Smooth muscle cell of the brain vasculature (primary cell): ENCODE measurements at regions not wholly inside any gene's neighbourhood (a gene's known extent, or its start where the extent isn't known, plus 50 kb on each side); places are given as distances from the start of the nearest gene placed in this dataset.

ENCODE experiments used
- DNase-seq: peaks from one replicate; pipeline ENCODE4 v3.0.0-alpha.2; 2012; ENCODE audit warnings: low read depth, low spot score

DNA sequence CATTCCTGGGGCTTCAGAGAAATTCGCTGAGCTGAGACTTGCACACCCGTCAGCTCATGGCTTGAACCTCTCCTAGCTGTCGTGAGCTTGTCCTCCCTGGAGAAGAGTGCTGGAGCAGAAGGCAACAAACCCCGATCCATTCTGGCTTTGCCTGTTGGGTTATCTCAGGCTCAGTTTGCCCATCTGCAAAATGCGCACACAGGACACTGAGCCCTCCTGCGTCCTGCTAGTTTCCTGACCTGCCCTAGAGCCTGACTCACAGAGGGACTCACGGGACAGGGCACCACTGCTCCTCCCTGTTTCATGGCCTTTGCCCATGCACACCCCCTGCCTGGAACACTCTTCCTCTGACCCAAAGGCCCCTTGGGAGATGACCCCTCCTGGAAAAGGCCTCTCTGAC is 365.0 kb downstream of the MN1 start:
- DNase-seq: no peak

DNA sequence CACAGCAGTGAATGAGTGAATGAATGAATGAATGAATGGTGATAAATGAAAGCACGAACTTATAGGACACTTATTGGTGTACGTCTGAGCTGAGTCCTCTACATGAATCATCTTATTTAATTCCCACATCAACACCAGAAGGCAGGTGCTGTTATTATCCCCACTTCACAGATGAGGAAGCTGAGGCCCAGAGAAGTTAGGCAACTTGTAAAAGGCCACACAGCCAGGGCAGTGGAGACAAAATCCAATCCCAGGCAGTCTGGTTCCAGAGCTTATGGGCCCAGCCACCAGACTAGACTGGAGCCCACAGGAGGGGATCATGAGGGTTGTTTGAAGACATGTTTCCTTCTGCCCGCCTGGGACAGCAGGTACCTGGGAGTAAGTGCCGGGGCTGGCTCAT is 364.0 kb downstream of the MN1 start:
- no peak for DNase-seq

DNA sequence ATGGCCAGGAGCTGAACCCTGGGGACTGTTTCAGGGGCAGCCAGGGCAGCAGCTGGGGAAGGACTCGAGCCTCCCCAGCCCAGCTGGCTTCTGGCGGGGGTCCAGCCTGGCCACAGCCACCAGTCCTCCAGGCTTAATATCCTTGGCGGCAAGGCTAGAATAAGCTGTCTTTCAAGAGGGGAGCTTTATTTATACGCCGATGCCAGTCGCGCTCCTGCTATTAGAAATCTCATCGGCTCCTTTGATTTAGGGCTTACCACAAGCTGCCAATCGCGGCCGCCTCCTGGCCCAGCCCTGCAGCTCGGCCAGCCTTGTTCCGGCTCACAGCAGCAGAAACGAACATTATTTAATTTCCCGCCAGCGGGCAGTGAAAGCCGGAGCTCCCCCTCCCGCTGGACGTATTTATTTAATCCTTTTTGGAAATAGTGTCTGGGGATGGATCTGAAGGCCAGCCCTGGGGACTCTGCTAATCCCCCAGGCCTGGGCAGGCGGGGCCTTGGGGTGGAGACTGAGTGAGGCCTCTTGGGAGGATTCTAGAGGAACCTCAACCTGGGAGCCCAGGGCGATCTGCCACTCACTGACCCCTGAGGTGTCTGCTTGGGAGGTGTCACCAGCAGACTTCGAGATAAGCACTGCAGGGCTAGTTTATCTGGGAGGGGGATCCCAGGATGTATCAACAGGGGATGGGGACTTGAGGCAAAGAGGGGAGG is 363.1 kb downstream of the MN1 start:
- DNase-seq: no peak

DNA sequence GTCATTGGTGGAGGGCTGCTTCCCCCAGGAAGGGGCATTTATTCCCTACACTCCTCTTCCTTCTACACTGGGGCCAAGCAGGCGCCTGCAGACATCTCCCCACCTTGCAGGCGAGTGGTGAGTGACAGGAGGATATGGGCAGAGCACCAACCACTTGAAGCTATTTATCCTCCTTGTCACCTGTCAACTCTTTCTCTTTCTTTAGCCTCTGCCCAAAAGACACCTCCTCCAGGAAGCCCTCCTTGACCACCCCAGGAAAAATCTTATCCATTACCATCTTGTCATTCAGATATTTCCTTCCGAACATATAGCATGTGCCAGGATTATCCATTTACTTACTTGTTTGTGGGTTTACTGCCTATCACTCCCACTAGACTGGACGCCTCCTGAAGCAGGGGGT is 362.4 kb downstream of the MN1 start:
- no peak for DNase-seq

DNA sequence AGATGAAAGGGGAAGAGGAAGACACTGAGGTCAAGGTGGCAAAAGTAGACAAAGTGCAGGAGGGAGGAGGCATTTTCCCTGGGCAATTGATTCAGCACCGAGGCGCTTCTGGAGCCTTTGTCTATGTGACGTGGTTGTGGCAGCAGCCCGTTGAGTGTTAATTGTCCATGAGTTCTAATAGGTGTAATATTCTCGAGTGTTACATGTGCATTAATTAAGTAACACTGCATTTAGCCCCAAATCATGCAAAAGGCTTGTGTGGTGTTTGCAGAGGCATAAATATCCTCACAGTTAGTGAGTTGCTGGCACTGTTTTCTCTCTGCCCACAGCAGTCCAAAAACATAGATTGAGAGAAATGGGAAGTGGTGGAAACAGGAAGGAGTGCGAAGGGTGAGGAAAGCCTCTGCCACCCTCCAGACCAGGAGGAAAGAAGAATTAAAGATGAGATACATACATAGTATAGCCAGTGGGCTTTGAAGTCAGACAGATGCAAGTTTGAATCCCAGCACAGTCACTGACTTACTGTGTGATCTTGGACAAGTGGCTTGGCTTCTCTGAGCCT is 361.2 kb downstream of the MN1 start:
- no peak for DNase-seq

DNA sequence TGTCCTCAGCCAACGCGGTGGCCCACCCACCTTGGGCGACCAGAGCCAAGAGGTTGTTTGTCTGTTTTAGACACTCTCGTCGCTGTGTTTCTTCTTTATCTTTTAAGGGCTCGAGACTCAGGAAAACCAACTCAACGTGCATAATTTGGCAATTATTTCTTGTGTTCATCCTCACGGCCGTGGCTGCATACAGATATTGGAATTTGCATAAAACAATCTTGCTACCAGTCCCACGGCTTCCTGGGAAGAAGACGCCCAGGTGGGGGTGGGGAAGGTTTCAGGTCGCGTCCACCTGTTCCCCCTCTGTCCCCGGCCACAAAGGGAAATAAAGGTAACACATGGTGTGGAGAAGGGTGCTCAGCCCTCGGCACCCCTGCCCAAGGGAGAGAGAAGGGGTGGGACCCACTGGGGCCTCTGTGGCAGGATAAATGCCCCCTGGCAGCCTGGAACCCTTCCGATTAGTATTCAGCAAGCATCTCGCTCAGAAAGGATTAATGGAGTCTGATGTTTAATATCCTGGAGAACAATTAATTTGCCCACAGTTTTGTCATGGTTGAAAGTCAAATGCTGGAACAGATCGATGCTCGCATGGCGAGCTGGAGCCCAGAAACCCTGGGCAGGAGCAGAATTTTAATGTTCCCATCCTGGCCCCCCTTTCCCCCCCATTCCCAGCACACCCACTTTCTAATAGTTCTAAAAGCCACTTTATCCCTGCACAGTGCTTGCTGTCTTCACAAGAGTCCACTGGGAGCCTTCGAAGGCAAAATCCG is 359.7 kb downstream of the MN1 start:
- no peak for DNase-seq

DNA sequence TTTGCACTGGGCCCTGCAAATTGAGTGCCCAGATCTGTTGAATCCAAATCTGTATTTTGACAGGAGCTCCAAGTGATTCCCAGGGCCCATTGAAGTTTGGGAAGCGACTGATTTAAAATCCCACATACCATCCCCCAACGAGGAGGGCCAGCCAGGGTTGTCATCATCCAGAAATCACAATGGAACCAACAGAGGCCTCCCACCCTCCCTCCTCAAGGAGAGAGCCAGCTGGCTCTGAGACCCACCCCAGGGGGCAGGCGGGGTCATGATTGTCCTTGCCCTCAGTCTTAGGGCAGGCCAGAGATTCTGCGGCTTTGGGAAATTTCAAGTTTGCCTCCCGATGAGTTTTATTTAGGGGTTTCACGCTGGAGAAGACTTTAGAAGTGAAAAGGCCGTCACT is 358.2 kb downstream of the MN1 start:
- DNase-seq: no peak

DNA sequence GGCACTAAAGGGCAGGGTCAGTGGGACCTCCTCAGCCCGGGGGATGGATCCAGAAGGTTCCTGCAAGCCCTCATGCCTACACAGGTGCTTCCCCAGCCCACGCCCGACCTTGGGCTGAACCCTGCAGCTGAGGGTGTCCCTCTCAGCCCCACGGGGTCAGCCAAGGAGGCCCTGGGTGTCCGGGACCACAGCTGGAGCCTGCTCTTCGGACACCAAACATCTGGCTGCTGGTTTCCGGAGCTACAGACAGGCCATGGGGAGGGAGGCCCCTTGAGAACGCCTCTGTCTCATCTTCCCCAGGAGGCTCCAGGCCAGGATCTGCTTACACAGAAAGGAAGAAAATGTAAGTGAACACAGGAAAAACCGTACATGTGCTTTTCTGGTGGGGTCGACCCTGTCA is 355.7 kb downstream of the MN1 start:
- DNase-seq: peak; percentile 32

DNA sequence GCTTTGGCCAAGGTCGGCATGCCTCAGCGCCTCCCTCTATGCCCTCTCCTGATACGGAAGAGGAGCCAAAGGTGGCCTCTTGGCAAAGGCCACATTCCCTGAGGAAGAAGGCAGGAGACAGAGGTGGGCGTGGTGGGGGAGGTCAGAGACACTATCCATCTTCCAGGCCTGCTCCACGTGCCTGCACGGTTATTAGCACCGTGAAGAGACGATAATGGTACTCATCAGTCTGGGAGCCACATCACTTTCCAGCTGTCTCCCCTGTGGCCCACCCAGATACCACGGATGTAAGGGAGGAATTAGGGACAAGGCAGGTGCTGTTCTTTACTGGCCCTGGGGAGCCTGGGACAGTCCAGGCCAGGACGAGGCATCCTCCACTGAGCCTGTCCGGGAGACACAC is 354.3 kb downstream of the MN1 start:
- no peak for DNase-seq

DNA sequence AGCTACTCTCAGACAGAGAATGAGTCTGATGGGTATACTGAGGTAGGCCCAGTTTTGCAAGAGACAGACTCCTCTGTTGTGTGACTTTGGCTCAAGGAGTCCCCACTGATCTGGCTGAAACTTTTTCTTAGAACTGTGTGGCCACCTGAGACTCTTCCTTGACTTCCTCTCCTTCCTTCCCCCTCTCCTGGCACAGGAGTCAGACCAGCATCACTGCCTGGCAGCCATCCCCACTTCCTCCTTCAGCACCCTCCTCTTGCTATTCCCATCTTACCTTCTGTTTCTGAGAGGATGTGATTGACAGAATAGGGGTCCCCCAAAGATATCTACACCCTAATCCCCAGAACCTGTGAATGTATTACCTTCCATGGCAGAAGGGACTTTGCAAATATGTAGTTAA is 351.1 kb downstream of the MN1 start:
- no peak for DNase-seq

DNA sequence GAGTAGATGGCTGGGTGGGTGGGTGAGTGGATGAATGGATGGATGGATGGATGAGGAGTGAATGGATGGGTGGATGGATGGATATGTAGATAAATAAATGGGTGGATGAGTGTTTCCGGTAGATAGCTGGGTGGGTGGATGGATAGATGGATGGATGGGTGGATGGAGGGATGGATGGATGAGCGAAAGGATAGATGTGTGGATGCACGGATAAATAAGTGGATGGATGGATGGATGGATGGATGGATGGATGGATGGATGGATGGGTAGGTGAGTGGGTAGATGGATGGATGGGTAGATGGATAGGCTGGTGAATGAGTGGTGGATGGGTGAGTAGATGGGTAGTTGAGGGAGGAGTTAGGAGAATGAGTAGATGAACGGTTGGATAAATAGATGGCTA is 349.3 kb downstream of the MN1 start:
- no peak for DNase-seq

DNA sequence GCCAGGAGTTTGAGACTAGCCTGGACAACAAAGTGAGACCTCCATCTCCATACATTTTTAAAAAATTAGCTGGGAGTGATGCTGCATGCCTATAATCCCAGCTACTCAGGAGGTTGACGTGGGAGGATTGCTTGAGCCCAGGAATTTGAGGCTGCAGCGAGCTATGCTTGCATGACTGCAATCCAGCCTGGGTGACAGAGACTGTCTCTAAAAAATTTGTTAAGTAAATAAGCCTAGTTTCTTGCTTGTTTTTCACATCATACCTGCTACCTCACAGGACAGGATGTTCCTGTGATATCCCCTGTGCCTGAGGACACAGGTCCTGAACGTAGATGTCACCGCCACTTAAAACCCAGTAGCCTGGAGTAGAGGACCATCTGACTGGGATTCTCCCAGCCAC is 348.6 kb downstream of the MN1 start:
- no peak for DNase-seq

DNA sequence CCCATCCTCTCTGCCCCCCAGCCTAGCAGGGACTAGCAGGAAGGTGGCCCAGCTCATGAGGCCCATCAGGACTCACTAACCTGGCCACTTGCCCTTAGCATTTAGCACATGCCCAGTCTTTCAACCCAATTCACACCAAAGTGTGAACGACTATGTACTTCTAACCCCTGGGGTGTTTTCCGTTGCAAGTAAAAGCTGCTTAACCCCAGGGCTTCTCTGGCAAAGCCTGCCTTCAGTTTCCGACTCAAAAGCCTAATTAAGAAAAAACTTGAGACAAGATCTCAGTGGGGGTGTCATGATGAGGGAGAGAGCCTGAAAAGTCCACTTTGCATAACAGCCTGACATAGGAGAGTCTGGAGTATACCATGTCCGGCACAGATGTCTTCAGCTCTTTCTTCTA is 347.8 kb downstream of the MN1 start:
- no peak for DNase-seq

DNA sequence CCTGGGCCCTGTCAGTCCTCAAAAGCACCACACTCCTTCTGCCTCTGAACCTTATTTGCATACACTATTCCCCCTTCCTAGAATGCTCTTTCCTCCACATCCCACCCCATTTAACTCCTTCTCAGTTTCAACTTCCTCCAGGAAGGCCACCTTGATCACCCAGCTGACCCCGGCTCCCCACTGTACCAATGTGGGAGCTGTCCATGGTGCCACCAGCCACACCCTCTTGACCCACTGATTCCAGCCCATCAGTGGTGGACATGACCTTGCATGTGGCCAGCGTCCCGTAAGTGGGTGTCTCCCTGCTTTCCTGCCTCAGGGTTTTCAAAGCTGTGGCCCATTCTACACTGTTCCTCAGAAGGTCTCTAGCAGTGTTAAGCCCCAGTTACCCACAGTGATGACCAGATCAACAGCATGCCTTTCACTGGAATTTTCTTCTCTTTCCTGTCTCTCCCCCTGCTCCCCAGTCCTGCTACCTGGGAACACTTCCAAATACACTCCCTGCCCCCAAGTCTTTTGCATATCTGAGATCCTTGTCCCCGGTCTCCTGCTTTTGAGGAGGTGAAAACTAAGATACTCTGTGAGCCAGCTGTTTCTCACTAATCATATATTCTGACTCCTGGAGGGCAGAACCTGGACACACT is 346.6 kb downstream of the MN1 start:
- no peak for DNase-seq

DNA sequence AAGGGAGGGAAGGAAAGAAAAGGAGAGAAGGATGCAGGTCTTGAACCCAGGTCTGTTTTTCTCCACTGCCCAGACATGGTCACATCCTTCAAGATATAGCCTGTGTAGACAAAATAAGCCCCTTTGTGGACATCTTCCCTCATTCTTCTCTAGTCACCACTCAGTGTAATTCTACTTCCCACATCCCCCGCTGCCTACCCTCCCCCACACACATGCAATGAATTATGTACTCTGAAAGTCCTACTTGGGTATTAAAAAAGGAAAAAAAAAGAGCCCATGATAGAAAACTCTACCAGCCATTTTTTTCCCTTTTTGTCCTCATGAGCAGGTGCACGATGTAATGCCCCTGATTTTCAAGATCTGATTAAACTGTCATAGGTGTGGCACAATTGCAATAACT is 346.0 kb downstream of the MN1 start:
- DNase-seq: no peak

DNA sequence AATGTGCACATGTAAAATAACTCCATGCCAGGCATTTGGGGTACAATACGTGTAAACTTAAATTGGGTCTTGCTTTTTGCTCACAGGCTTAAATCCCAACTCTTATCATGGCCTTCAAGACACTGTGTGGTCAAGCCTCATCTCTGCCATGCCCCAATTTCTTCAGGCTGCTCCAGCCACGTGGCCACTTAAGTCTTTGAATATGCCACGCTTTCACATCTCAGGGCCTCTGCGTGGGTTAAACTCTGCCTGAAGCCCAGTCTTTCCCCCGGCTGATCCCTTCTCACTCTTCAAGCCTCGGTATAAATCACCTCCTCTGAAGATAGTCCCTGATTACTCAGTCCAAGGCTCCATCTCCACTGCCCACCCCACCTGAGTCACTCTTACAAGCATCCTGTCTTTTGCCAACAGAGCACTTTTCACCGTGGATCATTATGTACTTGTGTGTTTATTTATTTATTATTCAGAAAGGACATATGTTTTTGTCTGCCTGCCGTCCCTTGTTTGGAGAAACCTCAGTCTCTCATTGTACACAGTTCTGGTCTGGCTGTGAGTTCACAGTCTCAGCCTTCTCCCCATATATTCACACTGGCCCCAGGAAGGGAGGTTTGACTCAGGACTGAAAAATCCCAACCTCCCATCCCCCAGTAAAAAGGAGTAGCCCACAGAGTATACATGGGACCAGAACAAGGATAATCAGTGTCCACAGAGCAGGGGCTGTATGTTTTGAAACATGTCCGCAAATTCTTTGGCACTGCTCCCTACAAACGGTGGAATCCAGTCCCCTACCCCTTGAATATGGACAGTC is 344.7 kb downstream of the MN1 start:
- DNase-seq: peak; percentile 35

DNA sequence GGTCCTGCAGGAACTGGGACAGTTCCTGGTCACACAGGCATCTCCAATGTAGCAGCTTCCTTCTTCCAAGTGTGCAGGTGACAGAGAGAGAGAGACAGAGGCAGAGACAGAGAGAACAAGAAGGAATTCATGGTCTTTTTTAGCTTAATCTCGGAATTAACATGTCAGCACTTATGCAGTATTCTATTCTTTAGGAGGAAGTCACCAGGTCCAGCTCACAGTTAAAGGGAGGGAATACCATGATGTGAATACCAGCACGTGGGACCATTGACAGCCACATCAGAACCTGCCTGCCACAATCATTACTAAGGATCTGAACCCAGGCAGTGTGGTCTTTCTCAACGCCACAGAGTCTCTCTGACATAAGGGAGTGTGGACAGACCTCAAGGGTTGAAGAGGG is 341.6 kb downstream of the MN1 start:
- DNase-seq: no peak

DNA sequence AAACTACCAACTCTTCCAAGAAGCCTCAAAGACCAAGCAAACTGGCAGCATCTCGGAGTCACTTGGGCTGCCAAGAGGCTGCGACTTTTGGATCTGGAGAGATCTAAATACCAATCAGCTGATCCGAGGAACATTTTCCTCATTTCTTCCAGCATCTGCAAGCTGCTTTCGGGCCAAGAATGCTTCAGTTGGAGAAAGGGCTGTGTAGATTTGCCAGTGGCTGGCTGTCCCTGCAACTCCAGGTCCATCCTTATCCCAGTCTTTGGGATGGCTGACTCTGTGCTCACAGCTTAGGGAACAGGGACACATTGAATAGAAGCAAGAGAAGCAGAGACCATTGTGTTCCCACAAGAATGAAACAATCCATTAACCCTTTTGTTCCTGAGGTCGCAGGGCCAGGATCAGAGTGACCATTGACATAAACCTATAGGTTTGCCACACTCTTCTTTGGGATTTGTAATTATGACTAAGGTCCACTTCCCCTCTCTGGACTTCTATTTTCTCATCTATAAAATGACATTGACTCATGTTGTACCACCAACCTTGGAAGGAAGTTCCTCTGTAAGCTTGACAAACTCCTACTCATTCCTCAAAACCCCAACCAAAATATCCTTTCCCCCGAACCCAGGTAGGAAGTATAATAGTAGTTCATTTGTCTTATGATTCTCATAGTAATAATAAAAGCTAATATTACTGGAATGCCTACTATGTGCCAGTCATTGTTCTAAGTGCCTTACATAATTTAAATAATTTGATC is 340.8 kb downstream of the MN1 start:
- DNase-seq: no peak

DNA sequence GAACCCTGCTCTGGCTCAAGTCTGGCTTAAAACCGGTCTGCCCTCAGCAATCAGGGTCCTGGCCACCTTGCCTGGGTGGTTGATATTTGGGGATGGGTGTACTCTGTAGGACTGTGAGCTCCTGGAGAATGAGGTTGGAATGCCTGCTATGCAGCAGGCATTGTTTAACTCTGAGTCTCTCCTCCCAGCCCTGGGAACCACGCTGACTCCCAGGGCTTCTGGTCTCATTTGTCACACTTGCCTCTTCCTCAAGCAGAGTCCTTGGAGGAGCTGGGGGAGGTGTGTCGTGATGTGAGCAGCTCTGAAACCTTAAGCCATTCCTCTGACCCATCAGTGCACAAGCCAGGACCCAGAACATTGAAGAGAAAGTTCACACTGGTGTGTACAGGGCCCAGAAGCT is 340.1 kb downstream of the MN1 start:
- no peak for DNase-seq

DNA sequence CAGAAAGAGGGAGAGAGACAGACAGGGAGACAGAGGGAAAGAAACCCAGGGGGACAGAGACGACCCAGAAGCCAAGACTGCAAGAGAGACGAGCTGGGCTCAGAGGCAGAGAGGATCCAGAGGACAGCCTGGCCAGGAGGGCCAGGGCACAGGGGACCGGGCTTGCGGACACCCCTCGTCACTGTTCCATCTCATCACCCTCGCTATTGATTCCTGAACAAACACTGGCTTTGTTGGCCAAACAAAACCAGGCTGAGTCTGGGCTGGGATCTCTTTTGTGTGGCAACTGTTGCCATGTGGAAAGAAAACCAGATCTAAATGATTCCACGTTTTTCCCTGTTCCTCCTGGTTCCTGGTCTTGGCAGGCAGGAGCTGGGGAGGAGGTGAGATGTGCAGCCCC is 339.4 kb downstream of the MN1 start:
- DNase-seq: no peak

DNA sequence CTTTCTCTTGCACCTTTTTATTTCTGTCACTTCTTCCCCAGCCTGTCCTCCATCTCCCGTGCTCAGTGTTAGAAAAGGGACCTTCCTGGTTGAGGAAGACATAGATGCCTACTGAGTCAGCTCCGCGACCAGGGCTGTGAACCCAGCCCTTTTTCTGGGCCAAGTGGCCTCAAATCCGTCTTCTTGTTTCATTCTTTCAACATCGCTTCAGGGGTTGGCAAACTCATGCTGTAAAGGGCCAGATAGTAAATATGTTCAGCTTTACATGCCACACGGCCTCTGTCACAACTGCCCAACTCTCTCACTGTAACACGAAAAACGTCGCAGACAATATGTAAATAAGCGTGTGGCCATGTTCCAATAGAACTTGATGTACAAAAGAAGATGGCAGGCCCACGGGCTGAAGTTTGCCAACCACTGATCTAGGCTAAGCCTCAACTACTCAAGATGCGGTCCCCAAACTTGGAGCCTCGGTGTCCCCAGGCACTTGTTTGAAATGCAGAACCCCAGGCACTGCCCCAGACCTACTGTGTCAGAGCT is 338.4 kb downstream of the MN1 start:
- no peak for DNase-seq
